B cell (primary cell): ENCODE measurements at regions not wholly inside any gene's neighbourhood (a gene's known extent, or its start where the extent isn't known, plus 50 kb on each side); places are given as distances from the start of the nearest gene placed in this dataset.

Source experiments
- EZH2 ChIP-seq: IDR thresholded peaks from 2 replicates; pipeline ENCODE4 v1.6.1; 2012; ENCODE audit warnings: borderline replicate concordance, low read depth, mild to moderate bottlenecking, moderate library complexity, low read length; ENCODE audit not compliant: insufficient read depth, poor library complexity, severe bottlenecking
- TF ChIP-seq, protein P1 (sequence below): fragments of 200-600 bp; IDR thresholded peaks from one replicate; pipeline ENCODE4 v1.8.0; 2022; ENCODE audit warnings: antibody characterized with exemption, mild to moderate bottlenecking

DNA sequence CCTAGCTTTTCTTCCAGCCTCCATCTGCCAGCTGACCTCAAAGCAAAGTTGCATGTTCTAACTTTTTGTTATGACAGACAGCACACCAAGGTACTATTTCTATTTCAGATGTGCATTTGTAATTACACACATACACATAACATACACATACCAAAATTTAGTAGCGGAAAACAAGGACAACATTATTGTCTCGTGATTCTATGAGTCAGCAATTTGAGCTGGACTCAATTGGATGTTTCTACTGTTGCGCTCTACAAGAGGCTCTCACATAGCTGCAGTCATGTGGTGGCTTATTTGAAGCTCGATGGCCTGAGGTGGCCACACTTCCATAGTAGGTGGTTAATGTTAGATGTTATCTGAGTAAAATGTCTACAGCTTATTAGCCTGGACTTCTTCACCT, 1010.1 kb upstream of the B3GALT2 start:
- no peak for TF ChIP-seq EZH2
- TF ChIP-seq, protein P1, sequence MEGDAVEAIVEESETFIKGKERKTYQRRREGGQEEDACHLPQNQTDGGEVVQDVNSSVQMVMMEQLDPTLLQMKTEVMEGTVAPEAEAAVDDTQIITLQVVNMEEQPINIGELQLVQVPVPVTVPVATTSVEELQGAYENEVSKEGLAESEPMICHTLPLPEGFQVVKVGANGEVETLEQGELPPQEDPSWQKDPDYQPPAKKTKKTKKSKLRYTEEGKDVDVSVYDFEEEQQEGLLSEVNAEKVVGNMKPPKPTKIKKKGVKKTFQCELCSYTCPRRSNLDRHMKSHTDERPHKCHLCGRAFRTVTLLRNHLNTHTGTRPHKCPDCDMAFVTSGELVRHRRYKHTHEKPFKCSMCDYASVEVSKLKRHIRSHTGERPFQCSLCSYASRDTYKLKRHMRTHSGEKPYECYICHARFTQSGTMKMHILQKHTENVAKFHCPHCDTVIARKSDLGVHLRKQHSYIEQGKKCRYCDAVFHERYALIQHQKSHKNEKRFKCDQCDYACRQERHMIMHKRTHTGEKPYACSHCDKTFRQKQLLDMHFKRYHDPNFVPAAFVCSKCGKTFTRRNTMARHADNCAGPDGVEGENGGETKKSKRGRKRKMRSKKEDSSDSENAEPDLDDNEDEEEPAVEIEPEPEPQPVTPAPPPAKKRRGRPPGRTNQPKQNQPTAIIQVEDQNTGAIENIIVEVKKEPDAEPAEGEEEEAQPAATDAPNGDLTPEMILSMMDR, result no peak
